GM10266 (cell line): ENCODE measurements at regions not wholly inside any gene's neighbourhood (a gene's known extent, or its start where the extent isn't known, plus 50 kb on each side); places are given as distances from the start of the nearest gene placed in this dataset.

ENCODE experiments used
- DNase-seq: peaks from one replicate; pipeline ENCODE4 v3.0.0; 2012; ENCODE audit errors: extremely low spot score
- TF ChIP-seq, protein P1 (sequence below): IDR thresholded peaks from 2 replicates; pipeline ENCODE4 v1.5.1; 2012; ENCODE audit warnings: mild to moderate bottlenecking, low read depth; ENCODE audit not compliant: control insufficient read depth, insufficient read depth; ENCODE audit errors: missing control alignments

DNA sequence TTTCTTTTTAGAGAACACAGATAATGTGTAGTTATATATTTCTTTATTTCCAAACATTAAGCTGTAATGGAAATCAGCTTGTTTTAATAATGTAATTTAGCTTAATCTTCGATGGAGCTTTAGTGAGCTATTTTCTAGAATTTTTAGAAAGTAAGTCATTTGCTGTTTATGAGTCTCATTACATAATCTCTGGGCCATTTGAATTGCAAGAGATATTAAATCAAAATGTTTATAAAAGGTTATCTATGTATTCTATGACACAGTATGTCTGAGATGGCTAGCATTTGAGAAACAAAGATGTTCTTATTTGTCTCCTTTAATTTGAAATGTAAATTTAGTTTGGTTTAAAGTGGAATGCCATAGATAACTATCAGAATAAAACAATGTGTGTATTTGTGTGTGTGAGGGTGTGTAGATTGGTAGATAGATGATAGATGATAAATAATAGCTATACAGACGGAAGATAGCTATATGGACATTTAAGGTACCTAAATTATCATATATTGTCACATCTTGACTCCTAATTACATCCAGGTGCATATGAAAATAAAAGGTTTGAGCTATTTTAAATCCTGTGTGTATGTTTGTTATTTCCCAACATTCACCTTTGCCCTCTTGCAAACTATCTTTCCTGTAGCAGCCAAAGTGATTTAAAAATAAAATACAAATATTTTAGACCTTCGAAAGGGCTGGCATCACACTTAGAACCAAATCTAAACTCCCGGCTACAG is 478.0 kb upstream of the KLF6 start:
- TF ChIP-seq, protein P1, sequence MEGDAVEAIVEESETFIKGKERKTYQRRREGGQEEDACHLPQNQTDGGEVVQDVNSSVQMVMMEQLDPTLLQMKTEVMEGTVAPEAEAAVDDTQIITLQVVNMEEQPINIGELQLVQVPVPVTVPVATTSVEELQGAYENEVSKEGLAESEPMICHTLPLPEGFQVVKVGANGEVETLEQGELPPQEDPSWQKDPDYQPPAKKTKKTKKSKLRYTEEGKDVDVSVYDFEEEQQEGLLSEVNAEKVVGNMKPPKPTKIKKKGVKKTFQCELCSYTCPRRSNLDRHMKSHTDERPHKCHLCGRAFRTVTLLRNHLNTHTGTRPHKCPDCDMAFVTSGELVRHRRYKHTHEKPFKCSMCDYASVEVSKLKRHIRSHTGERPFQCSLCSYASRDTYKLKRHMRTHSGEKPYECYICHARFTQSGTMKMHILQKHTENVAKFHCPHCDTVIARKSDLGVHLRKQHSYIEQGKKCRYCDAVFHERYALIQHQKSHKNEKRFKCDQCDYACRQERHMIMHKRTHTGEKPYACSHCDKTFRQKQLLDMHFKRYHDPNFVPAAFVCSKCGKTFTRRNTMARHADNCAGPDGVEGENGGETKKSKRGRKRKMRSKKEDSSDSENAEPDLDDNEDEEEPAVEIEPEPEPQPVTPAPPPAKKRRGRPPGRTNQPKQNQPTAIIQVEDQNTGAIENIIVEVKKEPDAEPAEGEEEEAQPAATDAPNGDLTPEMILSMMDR: no peak
- no peak for DNase-seq

DNA sequence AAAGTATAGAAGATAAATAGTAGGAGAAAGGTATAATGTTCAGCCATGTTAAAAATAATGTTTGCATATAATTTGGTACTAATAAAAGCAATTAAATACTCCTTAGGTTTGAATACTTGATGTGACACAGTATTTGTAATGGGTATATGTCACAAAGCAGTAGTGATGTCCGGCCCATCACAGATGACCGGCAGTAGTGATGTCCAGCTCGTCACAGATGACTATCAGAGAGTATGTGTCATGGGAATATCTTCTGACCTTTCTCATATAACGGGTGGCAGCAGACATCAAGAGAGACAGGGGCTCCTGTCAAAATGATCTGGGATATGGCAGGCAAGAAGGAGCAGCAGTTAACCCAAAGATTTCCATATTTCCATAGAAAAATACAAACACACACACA is 477.4 kb upstream of the KLF6 start:
- DNase-seq: no peak
- TF ChIP-seq, protein P1: no peak

DNA sequence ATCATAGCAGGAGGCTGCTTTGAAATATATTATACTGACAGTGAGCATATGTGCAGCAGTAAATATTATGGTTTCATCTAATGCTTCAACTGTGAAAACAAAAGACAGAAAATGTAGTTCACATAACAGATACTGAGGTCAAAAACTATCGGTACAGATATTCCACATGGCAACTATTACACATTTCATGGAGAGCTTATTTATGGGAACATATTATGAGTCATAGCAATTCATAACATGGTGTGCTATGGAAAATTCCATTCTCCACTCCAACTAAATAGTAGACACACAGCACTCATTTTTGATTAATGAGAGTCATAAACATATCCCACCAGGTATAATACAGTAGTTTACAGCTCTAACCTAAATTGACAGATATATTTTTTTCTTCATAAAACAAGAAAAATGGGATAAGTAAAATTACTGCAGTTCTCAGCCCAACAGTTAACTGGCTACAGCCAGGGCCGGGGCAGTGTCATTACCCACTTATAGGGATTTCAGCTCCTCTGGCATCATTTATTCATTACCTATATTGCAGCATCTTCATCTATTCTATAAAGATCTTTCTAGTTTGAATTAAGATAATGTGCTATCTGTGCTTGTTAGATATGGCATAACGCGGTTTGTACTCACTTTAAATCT is 475.6 kb upstream of the KLF6 start:
- DNase-seq: no peak
- TF ChIP-seq, protein P1: no peak

DNA sequence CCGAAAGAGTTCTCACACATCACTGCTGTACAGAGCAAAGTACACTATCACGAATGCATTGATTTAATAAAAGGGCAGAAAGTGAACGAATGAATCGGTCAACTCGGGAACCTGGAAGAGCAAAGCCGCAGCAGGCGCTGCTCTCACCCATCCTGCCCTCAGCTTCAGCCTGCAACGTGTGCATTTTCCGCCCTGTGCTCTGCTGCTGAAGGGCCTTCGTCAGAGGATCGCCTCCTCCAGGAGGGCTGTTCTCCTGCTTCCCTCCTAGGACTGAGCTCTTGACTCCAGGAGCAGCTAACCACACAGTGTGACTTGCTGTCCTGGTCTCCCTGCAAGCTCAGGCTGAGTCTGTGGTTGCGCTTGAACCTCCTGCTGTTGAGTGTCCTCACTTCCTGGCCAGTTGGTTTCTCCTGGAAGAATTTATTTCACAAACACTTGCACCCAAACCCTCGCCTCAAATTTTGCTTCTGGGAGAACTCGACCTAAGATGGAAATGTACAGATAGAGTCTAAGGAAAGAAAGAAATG is 473.0 kb upstream of the KLF6 start:
- TF ChIP-seq, protein P1: no peak
- no peak for DNase-seq

DNA sequence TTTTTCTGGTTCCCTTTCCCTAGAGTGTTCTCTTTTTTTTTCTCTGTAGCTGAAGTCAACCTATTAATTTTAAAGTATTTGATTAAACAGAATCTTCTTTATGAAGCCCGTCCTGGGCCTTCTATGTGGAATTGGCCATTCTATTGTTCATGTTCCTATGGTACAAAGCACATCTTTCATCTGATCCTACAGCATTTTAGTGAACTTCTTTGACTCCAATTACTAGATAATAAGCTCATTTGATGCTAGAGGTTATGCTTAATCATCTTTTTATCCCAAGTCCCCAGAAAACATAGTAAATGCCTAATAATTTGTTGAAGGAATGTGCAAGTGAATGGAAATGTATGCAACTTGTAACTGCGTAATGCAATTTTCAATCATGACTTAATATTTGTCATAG is 472.0 kb upstream of the KLF6 start:
- DNase-seq: no peak

DNA sequence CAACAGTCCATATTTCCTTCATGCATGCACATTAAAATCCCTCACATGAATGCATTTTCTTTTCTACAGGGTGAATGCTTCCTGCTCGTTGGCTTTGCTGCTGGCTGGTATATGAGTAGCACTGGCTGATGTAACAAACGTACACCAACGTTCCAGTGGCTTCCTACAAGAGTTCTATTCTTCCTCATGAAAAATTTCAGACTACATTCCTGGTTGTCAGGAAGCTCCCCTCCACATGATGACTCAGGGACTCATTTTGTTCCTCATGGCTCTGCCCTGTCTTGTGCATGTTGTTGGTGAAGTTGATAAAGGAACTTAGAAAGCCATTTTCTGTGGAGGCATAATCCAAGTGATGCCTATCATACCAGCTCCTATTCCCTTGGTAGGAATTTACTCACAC is 470.7 kb upstream of the KLF6 start:
- DNase-seq: no peak
- TF ChIP-seq, protein P1: no peak

More for the DNA sequence above, 472.0 kb upstream of the KLF6 start:
- TF ChIP-seq, protein P1: no peak
